ENCODE measurements at regions not wholly inside any gene's neighbourhood (a gene's known extent, or its start where the extent isn't known, plus 50 kb on each side); places are given as distances from the start of the nearest gene placed in this dataset.

DNA sequence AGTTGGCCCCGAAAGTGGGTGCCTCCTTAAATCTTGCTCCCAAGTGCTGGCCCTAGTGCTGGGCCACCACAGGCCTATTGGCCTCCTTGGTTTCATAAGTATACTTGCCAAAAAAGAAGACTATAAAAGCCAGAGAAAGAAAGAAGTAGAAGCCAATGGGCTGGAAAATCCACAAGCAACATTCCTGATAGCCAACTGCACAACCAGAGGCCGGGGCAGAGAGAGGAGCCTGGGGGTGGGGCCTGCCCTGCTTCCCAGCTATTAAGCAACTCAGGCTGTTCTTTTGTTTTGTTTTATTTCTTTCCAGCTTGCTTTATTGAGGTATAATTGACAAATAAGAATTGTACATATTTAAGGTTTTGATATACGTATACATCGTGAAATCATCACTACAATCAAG is 177.2 kb upstream of the NTF3 start:
- TF ChIP-seq, protein P1, sequence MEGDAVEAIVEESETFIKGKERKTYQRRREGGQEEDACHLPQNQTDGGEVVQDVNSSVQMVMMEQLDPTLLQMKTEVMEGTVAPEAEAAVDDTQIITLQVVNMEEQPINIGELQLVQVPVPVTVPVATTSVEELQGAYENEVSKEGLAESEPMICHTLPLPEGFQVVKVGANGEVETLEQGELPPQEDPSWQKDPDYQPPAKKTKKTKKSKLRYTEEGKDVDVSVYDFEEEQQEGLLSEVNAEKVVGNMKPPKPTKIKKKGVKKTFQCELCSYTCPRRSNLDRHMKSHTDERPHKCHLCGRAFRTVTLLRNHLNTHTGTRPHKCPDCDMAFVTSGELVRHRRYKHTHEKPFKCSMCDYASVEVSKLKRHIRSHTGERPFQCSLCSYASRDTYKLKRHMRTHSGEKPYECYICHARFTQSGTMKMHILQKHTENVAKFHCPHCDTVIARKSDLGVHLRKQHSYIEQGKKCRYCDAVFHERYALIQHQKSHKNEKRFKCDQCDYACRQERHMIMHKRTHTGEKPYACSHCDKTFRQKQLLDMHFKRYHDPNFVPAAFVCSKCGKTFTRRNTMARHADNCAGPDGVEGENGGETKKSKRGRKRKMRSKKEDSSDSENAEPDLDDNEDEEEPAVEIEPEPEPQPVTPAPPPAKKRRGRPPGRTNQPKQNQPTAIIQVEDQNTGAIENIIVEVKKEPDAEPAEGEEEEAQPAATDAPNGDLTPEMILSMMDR (IDR thresholded peaks at IDR 0.05): no peak
- no peak for DNase-seq (ENCODE audit: low spot score)

DNA sequence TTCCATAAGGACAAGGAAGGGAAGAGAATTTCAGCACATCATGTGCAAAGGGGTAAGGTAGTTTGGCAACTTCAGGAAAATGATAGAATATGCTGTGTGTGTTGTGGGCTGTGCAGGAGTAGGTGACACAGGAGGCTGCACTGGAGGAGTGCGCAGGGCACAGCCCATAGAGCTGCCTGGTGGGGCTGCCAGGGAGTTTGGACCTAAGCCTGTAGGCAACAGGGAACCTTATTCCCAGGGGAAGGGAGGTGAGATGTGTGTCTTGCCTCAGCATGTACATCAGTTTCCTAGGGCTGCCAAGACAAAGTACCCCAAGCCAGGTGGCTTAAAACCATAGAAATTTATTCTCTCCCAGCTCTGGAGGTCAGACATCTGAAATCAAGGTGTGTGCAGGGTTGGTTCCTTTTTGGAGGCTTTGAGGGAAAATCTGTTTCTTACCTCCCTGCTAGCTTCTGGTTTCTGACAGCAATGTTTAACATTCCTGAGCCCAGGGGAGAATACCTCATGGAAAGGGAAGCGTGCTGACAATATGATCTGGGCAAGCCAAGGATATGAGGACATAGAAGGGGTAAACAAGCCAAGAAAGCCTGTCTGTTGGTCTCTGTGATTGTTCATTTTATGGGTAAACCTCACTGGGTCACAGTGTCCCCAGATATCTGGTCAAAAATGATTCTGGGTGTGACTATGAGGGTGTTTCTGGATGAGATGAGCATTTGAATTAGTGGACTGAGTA is 174.0 kb upstream of the NTF3 start:
- no peaks in the 10 kb centered on the region for H3K9me3 ChIP-seq
- H3K4me1 ChIP-seq (ENCODE audit: control insufficient read depth in 1 of 2, low read depth in 2 of 2): peaks cover 0 to 9% of the 10 kb centered on the region in 2 donors
- TF ChIP-seq, protein P1 (IDR thresholded peaks at IDR 0.05): no peak
- ATAC-seq (ENCODE audit: insufficient number of reproducible peaks, low FRiP score, low read depth): no peak
- H3K36me3 ChIP-seq: no peaks in the 10 kb centered on the region
- no peaks in the 10 kb centered on the region for H3K27me3 ChIP-seq (replicated peaks; ENCODE audit: insufficient read depth)
- no peak overlapping the region for H3K27ac ChIP-seq
- no peak for DNase-seq (ENCODE audit: low spot score)
- H3K4me3 ChIP-seq: no peak overlapping the region

More for the DNA sequence above, 177.2 kb upstream of the NTF3 start:
- Histone ChIP-seq H3K27me3 (replicated peaks; ENCODE audit: insufficient read depth) (no peaks in the 10 kb centered on the region), H3K4me1 (ENCODE audit: control insufficient read depth in 1 of 2, low read depth in 2 of 2) (no peaks in the 10 kb centered on the region), H3K4me3 (no peak overlapping the region), H3K9me3 (no peaks in the 10 kb centered on the region), H3K27ac (no peak overlapping the region), H3K36me3 (no peaks in the 10 kb centered on the region)
- no peak for ATAC-seq (ENCODE audit: insufficient number of reproducible peaks, low FRiP score, low read depth)

DNA sequence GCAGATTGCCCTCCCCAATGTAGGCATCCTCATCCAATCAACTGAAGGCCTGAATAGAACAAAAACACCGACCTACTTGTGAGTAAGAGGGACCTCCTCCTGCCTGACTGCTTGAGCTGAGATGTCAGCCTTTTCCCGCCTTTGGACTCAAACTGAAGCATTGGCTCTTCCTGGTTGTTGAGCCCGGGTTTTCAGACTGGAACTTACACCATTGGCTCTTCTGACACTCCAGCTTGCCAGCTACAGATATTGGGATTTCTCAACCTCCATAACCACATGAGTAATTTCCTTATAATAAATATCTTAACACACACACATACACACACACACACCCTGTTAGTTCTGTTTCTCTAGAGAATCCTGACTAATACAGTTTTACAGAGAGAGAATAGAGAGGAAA is 173.4 kb upstream of the NTF3 start:
- H3K36me3 ChIP-seq: no peaks in the 10 kb centered on the region
- H3K27me3 ChIP-seq (replicated peaks; ENCODE audit: insufficient read depth): no peaks in the 10 kb centered on the region
- ATAC-seq (ENCODE audit: insufficient number of reproducible peaks, low FRiP score, low read depth): no peak
- TF ChIP-seq, protein P1 (IDR thresholded peaks at IDR 0.05): no peak
- no peak overlapping the region for H3K27ac ChIP-seq
- DNase-seq (ENCODE audit: low spot score): no peak
- H3K9me3 ChIP-seq: no peaks in the 10 kb centered on the region
- H3K4me1 ChIP-seq (ENCODE audit: control insufficient read depth in 1 of 2, low read depth in 2 of 2): peaks cover 0 to 9% of the 10 kb centered on the region in 2 donors
- H3K4me3 ChIP-seq: no peak overlapping the region

DNA sequence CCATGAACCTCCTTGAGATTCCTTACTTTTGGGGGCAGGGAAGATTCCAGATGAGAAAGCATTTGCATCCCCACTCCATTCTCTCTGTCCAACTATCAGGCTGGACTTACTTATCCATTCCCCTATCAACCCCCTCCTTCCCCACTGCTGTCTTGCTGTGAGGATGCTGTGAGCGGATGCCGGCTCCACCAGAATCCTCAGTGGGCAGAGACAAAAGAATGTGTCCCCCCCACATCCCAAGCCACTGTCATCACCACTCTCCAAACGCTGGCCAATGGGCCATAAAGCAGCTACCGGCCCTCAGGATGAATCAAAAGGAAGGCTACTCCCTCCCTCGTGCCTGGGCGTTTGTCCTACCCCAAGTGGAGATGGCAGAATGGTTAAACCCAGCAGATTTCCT is 173.0 kb upstream of the NTF3 start:
- H3K27me3 ChIP-seq (replicated peaks; ENCODE audit: insufficient read depth): no peaks in the 10 kb centered on the region
- no peaks in the 10 kb centered on the region for H3K9me3 ChIP-seq
- ATAC-seq (ENCODE audit: insufficient number of reproducible peaks, low FRiP score, low read depth) (no peak), DNase-seq (ENCODE audit: low spot score) (no peak)
- no peak overlapping the region for H3K27ac ChIP-seq
- H3K36me3 ChIP-seq: no peaks in the 10 kb centered on the region
- TF ChIP-seq, protein P1 (IDR thresholded peaks at IDR 0.05): no peak
- H3K4me3 ChIP-seq: no peak overlapping the region
- H3K4me1 ChIP-seq (ENCODE audit: control insufficient read depth in 1 of 2, low read depth in 2 of 2): peaks cover 0 to 9% of the 10 kb centered on the region in 2 donors

DNA sequence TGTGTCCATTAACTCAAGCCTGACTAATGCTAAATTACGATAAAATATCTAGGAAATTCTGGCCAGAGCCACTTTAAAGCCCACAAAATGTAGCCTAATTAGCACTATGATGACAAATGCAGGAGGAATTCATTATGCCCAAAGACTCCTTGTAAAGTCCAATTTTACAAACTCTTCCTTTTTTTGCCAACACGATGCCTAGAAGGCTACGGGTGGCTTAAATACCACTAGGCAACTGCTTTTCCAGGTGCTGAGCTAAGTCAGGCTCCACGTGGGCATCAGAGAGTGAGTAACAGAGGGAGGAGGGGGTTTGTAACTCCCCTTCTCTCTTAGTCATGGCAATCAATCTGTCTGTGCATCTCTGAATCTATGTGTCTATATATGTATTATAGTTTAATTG is 172.4 kb upstream of the NTF3 start:
- DNase-seq (ENCODE audit: low spot score): no peak

More for the DNA sequence above, 172.4 kb upstream of the NTF3 start:
- no peak overlapping the region for H3K27ac ChIP-seq
- H3K4me3 ChIP-seq: no peak overlapping the region
- no peak for ATAC-seq (ENCODE audit: insufficient number of reproducible peaks, low FRiP score, low read depth)
- TF ChIP-seq, protein P1 (IDR thresholded peaks at IDR 0.05): no peak
- no peaks in the 10 kb centered on the region for H3K9me3 ChIP-seq
- H3K36me3 ChIP-seq: no peaks in the 10 kb centered on the region
- H3K4me1 ChIP-seq (ENCODE audit: control insufficient read depth in 1 of 2, low read depth in 2 of 2): peaks cover 0 to 9% of the 10 kb centered on the region in 2 donors
- H3K27me3 ChIP-seq (replicated peaks; ENCODE audit: insufficient read depth): no peaks in the 10 kb centered on the region

Data from thoracic aorta (tissue), 2 donors.